Mesendoderm (in vitro differentiated cells): ENCODE measurements at regions not wholly inside any gene's neighbourhood (a gene's known extent, or its start where the extent isn't known, plus 50 kb on each side); places are given as distances from the start of the nearest gene placed in this dataset.

Experiments
- DNase-seq: peaks from one replicate; pipeline ENCODE4 v3.0.0; 2013
- H2AK5ac ChIP-seq: 2 replicates; pipeline ENCODE4 v1.6.1; 2013; ENCODE audit warnings: low read length, inconsistent platforms
- H2BK120ac ChIP-seq: 2 replicates; pipeline ENCODE4 v1.6.1; 2013; ENCODE audit warnings: low read depth, mild to moderate bottlenecking, low read length, moderate library complexity, mixed read lengths
- H2BK15ac ChIP-seq: replicated peaks from 2 replicates; pipeline ENCODE4 v1.6.1; 2013; ENCODE audit warnings: low read depth, mild to moderate bottlenecking, moderate library complexity
- H2BK5ac ChIP-seq: 2 replicates; pipeline ENCODE4 v1.6.1; 2013; ENCODE audit warnings: low read length, inconsistent platforms
- H3K18ac ChIP-seq: 2 replicates; pipeline ENCODE4 v1.6.1; 2013; ENCODE audit warnings: mild to moderate bottlenecking, low read length, mixed read lengths
- H3K23ac ChIP-seq: one replicate; pipeline ENCODE4 v1.6.1; 2013; ENCODE audit warnings: low read length
- H3K27ac ChIP-seq: 2 replicates; pipeline ENCODE4 v1.5.1; 2013; ENCODE audit warnings: low read depth, mild to moderate bottlenecking, inconsistent platforms, low read length, moderate library complexity
- H3K27me3 ChIP-seq: 2 replicates; pipeline ENCODE4 v1.6.1; 2013; ENCODE audit warnings: low read length, control low read depth, mild to moderate bottlenecking, inconsistent platforms; ENCODE audit not compliant: insufficient read depth, poor library complexity
- H3K36me3 ChIP-seq: 2 replicates; pipeline ENCODE4 v1.6.1; 2013; ENCODE audit warnings: low read length, inconsistent platforms; ENCODE audit not compliant: control insufficient read depth, insufficient read depth
- H3K4ac ChIP-seq: one replicate; pipeline ENCODE4 v1.6.1; 2013; ENCODE audit warnings: low read depth, mild to moderate bottlenecking, low read length, moderate library complexity
- H3K4me1 ChIP-seq: 2 replicates; pipeline ENCODE4 v1.6.1; 2013; ENCODE audit warnings: low read depth, low read length, inconsistent platforms; ENCODE audit not compliant: control insufficient read depth
- H3K4me2 ChIP-seq: 2 replicates; pipeline ENCODE4 v1.6.1; 2013; ENCODE audit warnings: low read length
- H3K4me3 ChIP-seq: 2 replicates; pipeline ENCODE4 v1.5.1; 2013; ENCODE audit warnings: mild to moderate bottlenecking, low read length
- H3K56ac ChIP-seq: one replicate; pipeline ENCODE4 v1.6.1; 2013; ENCODE audit warnings: low read length
- H3K79me1 ChIP-seq: 2 replicates; pipeline ENCODE4 v1.6.1; 2013; ENCODE audit warnings: low read length, inconsistent platforms
- H3K79me2 ChIP-seq: 2 replicates; pipeline ENCODE4 v1.6.1; 2013; ENCODE audit warnings: mild to moderate bottlenecking, low read length; ENCODE audit not compliant: control insufficient read depth, insufficient read depth
- H3K9ac ChIP-seq: 2 replicates; pipeline ENCODE4 v1.6.1; 2013; ENCODE audit warnings: low read length, inconsistent platforms
- H4K5ac ChIP-seq: one replicate; pipeline ENCODE4 v1.6.1; 2013; ENCODE audit warnings: low read length
- H4K8ac ChIP-seq: one replicate; pipeline ENCODE4 v1.6.1; 2013; ENCODE audit warnings: low read depth, mild to moderate bottlenecking, control low read depth, low read length, moderate library complexity
- WGBS: extraction: QIAGEN DNeasy Blood & Tissue Kit; methylation state at CpG from one replicate; pipeline ENCODE4 v1.1.7; 2013; ENCODE audit warnings: low lambda C conversion rate, missing lambda C conversion rate; ENCODE audit not compliant: insufficient coverage; ENCODE audit errors: extremely low coverage; 5-methylcytosine and 5-hydroxymethylcytosine counted together

DNA sequence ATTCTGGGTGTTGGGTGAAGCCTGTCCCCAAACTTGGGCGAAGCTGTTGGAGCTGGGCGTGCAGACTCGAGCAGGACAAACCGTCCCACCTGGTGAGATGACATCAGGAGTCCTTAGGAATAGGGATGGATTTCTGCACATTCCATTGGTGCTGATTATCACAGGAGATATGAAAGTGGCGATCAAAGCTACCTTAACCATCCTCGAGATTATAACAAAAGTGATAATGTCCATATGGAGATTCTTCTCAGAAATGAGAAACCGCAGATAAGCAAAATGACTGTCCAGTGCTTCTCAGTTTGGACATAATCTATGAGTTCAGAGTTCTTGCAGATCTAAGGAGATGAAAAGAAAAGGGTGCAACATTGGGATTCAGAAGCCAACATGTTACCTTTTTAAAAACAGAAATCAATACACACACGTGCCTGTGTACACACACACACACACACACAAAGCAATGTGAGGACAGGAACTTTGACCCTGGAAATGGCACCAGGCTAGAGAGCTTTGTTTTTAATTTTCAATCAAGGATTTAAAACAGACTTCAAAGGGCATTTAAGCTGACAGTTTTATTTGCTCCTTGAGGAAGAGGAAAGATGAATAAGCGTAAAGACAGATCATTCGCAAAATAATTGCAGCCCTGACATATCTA is 165.4 kb downstream of the CD83 start:
- Histone ChIP-seq H3K79me2 (no peaks in the 10 kb centered on the region), H3K4me3 (no peak overlapping the region), H3K36me3 (no peaks in the 10 kb centered on the region), H3K56ac (no peak overlapping the region), H3K79me1 (no peaks in the 10 kb centered on the region), H3K4ac (no peak overlapping the region), H4K5ac (no peak overlapping the region), H3K27ac (no peak overlapping the region), H2AK5ac (no peak overlapping the region), H2BK120ac (no peak overlapping the region), H3K4me2 (no peak overlapping the region), H3K27me3 (no peaks in the 10 kb centered on the region), H3K23ac (no peak overlapping the region), H2BK15ac (no peak overlapping the region), H3K4me1 (peaks cover 2% of the 10 kb centered on the region), H4K8ac (no peak overlapping the region), H3K9ac (no peak overlapping the region), H2BK5ac (no peak overlapping the region), H3K18ac (no peak overlapping the region)
- DNase-seq, result no peak
- no CpG with 5 or more reads among the region's 10 CpGs for WGBS

DNA sequence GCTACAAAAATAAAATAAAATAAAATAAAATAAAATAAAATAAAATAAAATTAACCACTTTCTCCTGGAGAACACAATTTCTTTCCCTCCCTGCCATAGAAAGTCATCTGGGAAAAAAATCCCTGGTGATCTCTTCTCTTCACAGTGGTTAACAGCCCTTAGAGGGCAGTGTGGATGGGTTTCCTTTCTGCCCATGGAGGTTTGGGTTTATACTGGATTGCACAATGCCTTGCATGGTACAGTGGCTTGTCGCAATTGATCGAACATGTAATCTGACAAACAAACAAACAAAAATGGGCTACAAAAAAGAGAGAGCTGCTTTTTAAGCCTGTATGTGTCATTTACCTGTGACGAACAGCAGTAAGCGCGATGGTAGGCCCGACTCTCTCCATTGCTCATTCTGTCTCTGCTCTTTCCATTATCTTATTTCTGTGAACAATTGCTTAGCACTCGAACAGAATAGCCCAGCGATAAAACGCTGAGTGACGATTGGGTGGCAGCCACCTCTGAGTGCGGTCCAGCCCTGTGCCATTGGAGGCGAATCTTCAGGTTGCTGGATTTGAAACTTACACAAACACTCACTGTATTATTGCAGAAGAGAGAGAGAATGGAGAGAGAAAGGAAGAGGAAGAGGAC is 166.1 kb downstream of the CD83 start:
- no peak overlapping the region for H3K9ac ChIP-seq
- H3K79me1 ChIP-seq, result no peaks in the 10 kb centered on the region
- H3K36me3 ChIP-seq, result no peaks in the 10 kb centered on the region
- no peak overlapping the region for H3K23ac ChIP-seq
- H3K56ac ChIP-seq, result no peak overlapping the region
- no peaks in the 10 kb centered on the region for H3K27me3 ChIP-seq
- no peak overlapping the region for H3K4me3 ChIP-seq
- H2BK120ac ChIP-seq, result no peak overlapping the region
- H2BK5ac ChIP-seq, result no peak overlapping the region
- H4K5ac ChIP-seq, result no peak overlapping the region
- no peak overlapping the region for H2AK5ac ChIP-seq
- H3K27ac ChIP-seq, result no peak overlapping the region
- no peaks in the 10 kb centered on the region for H3K79me2 ChIP-seq
- no peak overlapping the region for H3K4me2 ChIP-seq
- peaks cover 2% of the 10 kb centered on the region for H3K4me1 ChIP-seq
- DNase-seq, result peak; percentile 43
- H2BK15ac ChIP-seq, result no peak overlapping the region
- no CpG with 5 or more reads among the region's 12 CpGs for WGBS
- no peak overlapping the region for H3K4ac ChIP-seq
- no peak overlapping the region for H3K18ac ChIP-seq
- no peak overlapping the region for H4K8ac ChIP-seq

GRCh38 chr6:14284969-14285590 is 167.5 kb downstream of the CD83 start:
- no peak overlapping the region for H3K27ac ChIP-seq
- no peak overlapping the region for H3K4ac ChIP-seq
- peaks cover 2% of the 10 kb centered on the region for H3K4me1 ChIP-seq
- DNase-seq, result no peak
- no peak overlapping the region for H2BK5ac ChIP-seq
- H2AK5ac ChIP-seq, result no peak overlapping the region
- no peak overlapping the region for H3K56ac ChIP-seq
- no peaks in the 10 kb centered on the region for H3K27me3 ChIP-seq
- H4K8ac ChIP-seq, result no peak overlapping the region
- H2BK15ac ChIP-seq, result no peak overlapping the region
- no peaks in the 10 kb centered on the region for H3K36me3 ChIP-seq
- no peak overlapping the region for H3K23ac ChIP-seq
- no peak overlapping the region for H3K9ac ChIP-seq
- no CpG with 5 or more reads among the region's 7 CpGs for WGBS
- no peak overlapping the region for H4K5ac ChIP-seq
- H3K18ac ChIP-seq, result no peak overlapping the region
- H3K79me1 ChIP-seq, result no peaks in the 10 kb centered on the region
- H3K4me3 ChIP-seq, result no peak overlapping the region
- no peaks in the 10 kb centered on the region for H3K79me2 ChIP-seq
- H2BK120ac ChIP-seq, result no peak overlapping the region
- no peak overlapping the region for H3K4me2 ChIP-seq

DNA sequence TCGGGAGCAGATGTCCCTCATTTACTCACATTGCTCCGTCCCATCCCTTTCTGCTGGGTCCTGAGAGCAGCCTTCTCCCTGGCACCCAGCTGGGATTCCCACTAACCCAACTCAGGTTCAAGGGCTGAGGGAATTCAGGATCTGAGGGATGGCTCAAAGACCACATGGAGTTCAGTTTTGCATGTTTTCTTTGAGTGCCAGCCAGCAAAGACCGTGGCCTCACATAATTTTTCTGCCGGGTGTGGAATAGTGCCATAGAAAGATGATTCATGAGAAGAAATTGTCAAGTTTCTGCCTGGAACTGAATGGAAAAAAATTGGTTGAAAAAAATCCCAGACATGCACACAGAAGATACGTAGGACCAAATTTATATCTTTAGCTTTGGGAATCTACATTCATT is 168.6 kb downstream of the CD83 start:
- no peak overlapping the region for H3K4ac ChIP-seq
- peak overlapping the region; percentile 17 for H3K56ac ChIP-seq
- no peaks in the 10 kb centered on the region for H3K27me3 ChIP-seq
- H3K4me2 ChIP-seq, result no peak overlapping the region
- H3K79me2 ChIP-seq, result no peaks in the 10 kb centered on the region
- H2BK15ac ChIP-seq, result no peak overlapping the region
- no peaks in the 10 kb centered on the region for H3K36me3 ChIP-seq
- no peaks in the 10 kb centered on the region for H3K79me1 ChIP-seq
- no peak for DNase-seq
- no peak overlapping the region for H4K5ac ChIP-seq
- no peak overlapping the region for H2AK5ac ChIP-seq
- H3K9ac ChIP-seq, result no peak overlapping the region
- no peak overlapping the region for H3K23ac ChIP-seq
- WGBS, result no CpG with 5 or more reads among the region's 5 CpGs
- no peak overlapping the region for H3K27ac ChIP-seq
- H2BK120ac ChIP-seq, result no peak overlapping the region
- no peak overlapping the region for H2BK5ac ChIP-seq
- peaks cover 2% of the 10 kb centered on the region for H3K4me1 ChIP-seq
- H3K18ac ChIP-seq, result no peak overlapping the region
- H4K8ac ChIP-seq, result no peak overlapping the region
- H3K4me3 ChIP-seq, result no peak overlapping the region

- Histone ChIP-seq H3K23ac (no peak overlapping the region), H4K5ac (no peak overlapping the region), H3K4me3 (no peak overlapping the region), H3K18ac (no peak overlapping the region), H4K8ac (no peak overlapping the region), H3K36me3 (no peaks in the 10 kb centered on the region), H3K27ac (no peak overlapping the region), H3K4me2 (no peak overlapping the region), H3K9ac (no peak overlapping the region), H3K4ac (no peak overlapping the region), H3K4me1 (peaks cover 2% of the 10 kb centered on the region), H2BK5ac (no peak overlapping the region), H2BK120ac (no peak overlapping the region), H3K56ac (no peak overlapping the region), H2AK5ac (no peak overlapping the region), H3K79me2 (no peaks in the 10 kb centered on the region), H2BK15ac (no peak overlapping the region), H3K79me1 (no peaks in the 10 kb centered on the region), H3K27me3 (no peaks in the 10 kb centered on the region)
- no peak for DNase-seq
- WGBS, result no CpG with 5 or more reads among the region's 1 CpG
These were observed 169.3 kb downstream of the CD83 start for GRCh38 chr6:14286634-14287428.
